HepG2 (cell line): ENCODE measurements at regions not wholly inside any gene's neighbourhood (a gene's known extent, or its start where the extent isn't known, plus 50 kb on each side); places are given as distances from the start of the nearest gene placed in this dataset.

Experiments used
- ATAC-seq: fragments of 200-7000 bp; cut with Tn5 transposase; 3 replicates; pipeline ENCODE4 v1.9.1; 2020; ENCODE audit warnings: mild to moderate bottlenecking, moderate library complexity
- BruUV-seq: library from RNA; stranded (reverse); fragments of 400-500 nt; replicated peaks from 2 replicates; lab custom pipeline; 2021; lab: Mats Ljungman, UMichigan
- CTCF ChIA-PET: fragments of 300-600 bp; formaldehyde crosslinking; extraction: SDS; loops from one replicate; lab custom pipeline; 2021; ENCODE audit warnings: low total read pairs, inconsistent platforms, low intra/inter-chr PET ratio; lab: Yijun Ruan, JAX
- POLR2A ChIA-PET: fragments of 350-600 bp; sonication (Branson Sonifier 250); formaldehyde crosslinking; loops from one replicate; lab custom pipeline; 2020; ENCODE audit warnings: antibody characterized with exemption, inconsistent platforms; lab: Yijun Ruan, JAX
- DNase-seq: peaks from one replicate; pipeline ENCODE4 v3.0.0-alpha.2; 2015; ENCODE audit warnings: low spot score
- FAIRE-seq: peaks from 3 replicates; lab custom pipeline; 2011; peaks lifted over from hg19 to GRCh38; lab: Jason Lieb, UNC
- H2AFZ ChIP-seq: one replicate; pipeline ENCODE4 v1.6.1; 2011; ENCODE audit warnings: low read length, inconsistent platforms
- H3K27ac ChIP-seq: fragments of 300-600 bp; 3 replicates; pipeline ENCODE4 v1.8.0; 2011; ENCODE audit warnings: mixed run types, mild to moderate bottlenecking, mixed read lengths, low read length, inconsistent platforms; ENCODE audit not compliant: insufficient read depth; ENCODE audit errors: extremely low read length
- H3K27me3 ChIP-seq, 2 experiments: fragments of 200-600 bp in 1 of 2; 2 replicates in 1 of 2; 3 replicates in 1 of 2; pipeline versions ENCODE4 v1.6.0 to v1.8.0; 2011; ENCODE audit warnings: low read length in 2 of 2, mild to moderate bottlenecking in 2 of 2, moderate library complexity in 2 of 2, inconsistent platforms in 1 of 2; ENCODE audit not compliant: insufficient read depth in 2 of 2, control insufficient read depth in 1 of 2
- H3K36me3 ChIP-seq, 2 experiments: fragments of 200-600 bp in 1 of 2; replicated peaks in 1 of 2; 2 replicates in 1 of 2; 3 replicates in 1 of 2; pipeline versions ENCODE4 v1.5.1 to v1.8.0; 2011; ENCODE audit warnings: low read length in 2 of 2, inconsistent platforms in 1 of 2; ENCODE audit not compliant: insufficient read depth in 2 of 2, control insufficient read depth in 1 of 2
- H3K4me1 ChIP-seq: 2 replicates; pipeline ENCODE4 v1.5.1; 2012; ENCODE audit warnings: low read length, inconsistent platforms; ENCODE audit not compliant: insufficient read depth
- H3K4me2 ChIP-seq: 2 replicates; pipeline ENCODE4 v1.6.0; 2011; ENCODE audit warnings: low read depth, low read length, inconsistent platforms
- H3K4me3 ChIP-seq, 3 experiments: fragments of 200-600 bp in 1 of 3; sonication (generic), shearing (Covaris generic) in 1 of 3; replicated peaks in 1 of 3; 2 replicates each; pipeline ENCODE4 v1.5.1; 2011 to 2016; ENCODE audit warnings: low read length in 3 of 3, inconsistent platforms in 2 of 3, low read depth in 2 of 3, mild to moderate bottlenecking in 2 of 3, control low read depth in 1 of 3, mixed read lengths in 1 of 3; ENCODE audit not compliant: insufficient read depth in 1 of 3
- H3K79me2 ChIP-seq: one replicate; pipeline ENCODE4 v1.6.1; 2011; ENCODE audit warnings: low read length, inconsistent platforms; ENCODE audit not compliant: insufficient read depth
- H3K9ac ChIP-seq: 2 replicates; pipeline ENCODE4 v1.6.0; 2011; ENCODE audit warnings: mild to moderate bottlenecking, low read depth, low read length, inconsistent platforms; ENCODE audit not compliant: insufficient read depth
- H3K9me3 ChIP-seq: 2 replicates; pipeline ENCODE4 v1.5.1; 2012; ENCODE audit warnings: mild to moderate bottlenecking, low read length
- H4K20me1 ChIP-seq: 2 replicates; pipeline ENCODE4 v1.6.0; 2011; ENCODE audit warnings: inconsistent platforms, mild to moderate bottlenecking, low read length, moderate library complexity; ENCODE audit not compliant: insufficient read depth
- DNMT3B ChIP-seq: conservative IDR thresholded peaks from 2 replicates; pipeline ENCODE4 v1.6.1; 2016; ENCODE audit warnings: missing biosample characterization, control low read depth
- GLMP ChIP-seq: sonication (generic); formaldehyde crosslinking; IDR thresholded peaks from 2 replicates; pipeline ENCODE4 v1.9.0; 2021; ENCODE audit warnings: missing genetic modification reagents, mild to moderate bottlenecking, borderline replicate concordance
- HHEX ChIP-seq: IDR thresholded peaks from 2 replicates; pipeline ENCODE4 v1.6.1; 2016; ENCODE audit warnings: control low read depth
- MED8 ChIP-seq: sonication (generic); formaldehyde crosslinking; IDR thresholded peaks from 2 replicates; pipeline ENCODE4 v1.8.1; 2023; ENCODE audit warnings: mild to moderate bottlenecking, missing genetic modification reagents; ENCODE audit not compliant: insufficient replicate concordance
- SRF ChIP-seq: IDR thresholded peaks from 2 replicates; pipeline ENCODE4 v1.6.1; 2011; ENCODE audit warnings: mild to moderate bottlenecking, low read depth, low read length, moderate library complexity
- ZFP62 ChIP-seq: sonication (generic); formaldehyde crosslinking; IDR thresholded peaks from 2 replicates; pipeline ENCODE4 v1.4.0; 2020; ENCODE audit warnings: missing genetic modification reagents
- ZNF512 ChIP-seq: sonication (generic); formaldehyde crosslinking; IDR thresholded peaks from 2 replicates; pipeline ENCODE4 v1.4.0; 2020; ENCODE audit warnings: mild to moderate bottlenecking, missing genetic modification reagents
- ZNF557 ChIP-seq: sonication (generic); formaldehyde crosslinking; IDR thresholded peaks from 2 replicates; pipeline ENCODE4 v1.4.0; 2020; ENCODE audit warnings: missing genetic modification reagents
- ZNF652 ChIP-seq: IDR thresholded peaks from 2 replicates; pipeline ENCODE4 v1.6.1; 2016; ENCODE audit warnings: low read depth, borderline replicate concordance
- ZNF770 ChIP-seq: sonication (generic); formaldehyde crosslinking; IDR thresholded peaks from 2 replicates; pipeline ENCODE4 v1.5.0; 2020; ENCODE audit warnings: mild to moderate bottlenecking, missing genetic modification reagents
- WGBS: methylation state at CpG from one replicate; pipeline ENCODE4 v1.1.6; 2017; ENCODE audit warnings: low lambda C conversion rate; 5-methylcytosine and 5-hydroxymethylcytosine counted together
- in situ Hi-C: cut with HindIII; loops from 2 replicates; pipeline ENCODE4 v1.10.0; 2017; ENCODE audit warnings: low pct_unique_long_range_greater_than_20kb; ENCODE audit not compliant: extremely low pct_ligation_motif_present
- intact Hi-C: fragments of 100-400 bp; cut with micrococcal nuclease; formaldehyde crosslinking; loops from one replicate; pipeline ENCODE4 v1.10.0; 2022; ENCODE audit not compliant: unreplicated experiment
- TF ChIP-seq, protein P1 (sequence below): sonication (generic); formaldehyde crosslinking; IDR thresholded peaks from 2 replicates; pipeline ENCODE4 v1.5.1; 2020; ENCODE audit warnings: mild to moderate bottlenecking, missing genetic modification reagents, borderline replicate concordance

DNA sequence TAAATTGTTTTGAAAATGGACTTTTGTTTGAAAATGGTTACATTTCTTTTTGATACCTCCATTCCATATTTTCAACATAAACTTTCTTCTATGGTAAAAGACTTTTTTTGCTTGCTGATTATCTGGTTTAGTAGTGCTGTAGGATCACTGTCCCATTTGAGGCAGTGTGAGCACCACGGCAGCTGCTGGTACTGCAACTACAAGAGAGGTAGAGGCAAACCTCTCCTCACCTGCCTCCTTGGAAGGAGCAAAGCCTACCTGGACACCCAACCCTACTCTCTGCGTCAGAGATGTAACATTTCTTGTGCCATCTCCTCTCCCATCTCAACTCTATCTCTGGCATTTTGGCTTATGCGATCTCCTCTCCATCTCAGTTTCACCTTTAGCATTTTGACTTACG is 460.1 kb downstream of the SHQ1 start (continued):
- TF ChIP-seq, protein P1, sequence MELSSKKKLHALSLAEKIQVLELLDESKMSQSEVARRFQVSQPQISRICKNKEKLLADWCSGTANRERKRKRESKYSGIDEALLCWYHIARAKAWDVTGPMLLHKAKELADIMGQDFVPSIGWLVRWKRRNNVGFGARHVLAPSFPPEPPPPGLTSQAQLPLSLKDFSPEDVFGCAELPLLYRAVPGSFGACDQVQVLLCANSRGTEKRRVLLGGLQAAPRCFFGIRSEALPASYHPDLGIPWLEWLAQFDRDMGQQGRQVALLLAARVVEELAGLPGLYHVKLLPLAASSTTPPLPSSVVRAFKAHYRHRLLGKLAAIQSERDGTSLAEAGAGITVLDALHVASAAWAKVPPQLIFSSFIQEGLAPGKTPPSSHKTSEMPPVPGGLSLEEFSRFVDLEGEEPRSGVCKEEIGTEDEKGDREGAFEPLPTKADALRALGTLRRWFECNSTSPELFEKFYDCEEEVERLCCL = no peak
- no peak for TF ChIP-seq ZFP62 (CRISPR knock-in tag)

GRCh38 chr3:72386327-72387000 is 461.8 kb downstream of the SHQ1 start:
- ATAC-seq = no peak
- Histone ChIP-seq H3K9me3 (no peaks in the 10 kb centered on the region), H3K79me2 (peaks cover 100% of the 10 kb centered on the region), H3K9ac (no peak overlapping the region), H4K20me1 (peaks cover 95% of the 10 kb centered on the region), H2AFZ (no peak overlapping the region), H3K4me2 (no peak overlapping the region), H3K27ac (no peak overlapping the region), H3K4me3 (no peak overlapping the region), H3K27me3 (no peaks in the 10 kb centered on the region), H3K4me1 (peaks cover 25% of the 10 kb centered on the region), H3K36me3 (peaks cover 0 to 1% of the 10 kb centered on the region in 2 experiments; a peak in 1 of 5 replicates)
- TF ChIP-seq DNMT3B (CRISPR knock-in tag) = no peak
- TF ChIP-seq HHEX = no peak
- no peak for TF ChIP-seq MED8 (CRISPR knock-in tag)
- TF ChIP-seq ZNF770 = no peak
- no peak for TF ChIP-seq ZNF557 (CRISPR knock-in tag)
- no peak for TF ChIP-seq ZNF652
- no peak for TF ChIP-seq GLMP
- no peak for TF ChIP-seq ZNF512 (CRISPR knock-in tag)
- TF ChIP-seq SRF = no peak
- FAIRE-seq = no peak
- in situ Hi-C loops (no loop called here), intact Hi-C loops (no loop called here)
- ChIA-PET CTCF (no interaction called here), POLR2A (no interaction called here)
- 93% methylated on average over 6 of the region's 6 CpGs for WGBS
- BruUV-seq = no TSS peak
- no peak for DNase-seq
